VCaP (cell line): ENCODE measurements at regions not wholly inside any gene's neighbourhood (a gene's known extent, or its start where the extent isn't known, plus 50 kb on each side); places are given as distances from the start of the nearest gene placed in this dataset.

Experiments used
- H3K27ac ChIP-seq: fragments of 450-650 bp; 2 replicates; pipeline ENCODE4 v1.5.1; 2017
- CTCF ChIP-seq: fragments of 450-650 bp; conservative IDR thresholded peaks from 2 replicates; pipeline ENCODE4 v1.5.1; 2017; ENCODE audit warnings: mild to moderate bottlenecking, moderate library complexity

- no peak for TF ChIP-seq CTCF
- H3K27ac ChIP-seq, result peak overlapping the region; percentile 38
Measured at GRCh38 chr9:90451804-90452203, 190.8 kb downstream of the DIRAS2 start.

GRCh38 chr9:90455316-90455715 is 187.3 kb downstream of the DIRAS2 start:
- peak overlapping the region; percentile 44 for H3K27ac ChIP-seq
- no peak for TF ChIP-seq CTCF

GRCh38 chr9:90457386-90458190 is 185.0 kb downstream of the DIRAS2 start:
- no peak for TF ChIP-seq CTCF

GRCh38 chr9:90458485-90458884 is 184.1 kb downstream of the DIRAS2 start:
- no peak overlapping the region for H3K27ac ChIP-seq
- TF ChIP-seq CTCF, result no peak; the same call in 1 of the 2 replicates

More at GRCh38 chr9:90457386-90458190, 185.0 kb downstream of the DIRAS2 start:
- no peak overlapping the region for H3K27ac ChIP-seq

GRCh38 chr9:90459321-90459720 is 183.3 kb downstream of the DIRAS2 start:
- H3K27ac ChIP-seq, result no peak overlapping the region
- no peak for TF ChIP-seq CTCF

- TF ChIP-seq CTCF, result no peak
- no peak overlapping the region for H3K27ac ChIP-seq
Measured at GRCh38 chr9:90460220-90460619, 182.4 kb downstream of the DIRAS2 start.

GRCh38 chr9:90464978-90465377 is 177.6 kb downstream of the DIRAS2 start:
- H3K27ac ChIP-seq, result peak overlapping the region; percentile 63
- no peak for TF ChIP-seq CTCF
